Lung (tissue), 11 donors: ENCODE measurements at regions not wholly inside any gene's neighbourhood (a gene's known extent, or its start where the extent isn't known, plus 50 kb on each side); places are given as distances from the start of the nearest gene placed in this dataset.

ENCODE experiments used
- ATAC-seq: fragments of 200-7000 bp; cut with Tn5 transposase; one replicate; pipeline ENCODE4 v1.9.1; 2020; ENCODE audit warnings: moderate number of reproducible peaks; ENCODE audit not compliant: insufficient read depth, low FRiP score
- DNase-seq, 3 donors: peaks; one replicate each; pipeline ENCODE4 v3.0.0-alpha.2; 2013 to 2017
- H3K27ac ChIP-seq, 2 donors: one replicate each; pipeline ENCODE4 v1.5.1; 2013; ENCODE audit warnings: mild to moderate bottlenecking in 2 of 2, moderate library complexity in 2 of 2, control low read depth in 1 of 2, inconsistent platforms in 1 of 2, low read depth in 1 of 2, low read length in 1 of 2
- H3K27me3 ChIP-seq, 3 donors: one replicate each; pipeline ENCODE4 v1.5.1; 2013; ENCODE audit warnings: low read length in 2 of 3; ENCODE audit not compliant: control insufficient read depth in 3 of 3, insufficient read depth in 3 of 3
- H3K36me3 ChIP-seq, 4 donors: one replicate each; pipeline ENCODE4 v1.5.1; 2013; ENCODE audit warnings: low read length in 4 of 4, mild to moderate bottlenecking in 1 of 4, moderate library complexity in 1 of 4; ENCODE audit not compliant: control insufficient read depth in 4 of 4, insufficient read depth in 4 of 4
- H3K4me1 ChIP-seq, 5 donors: one replicate each; pipeline ENCODE4 v1.5.1; 2013; ENCODE audit warnings: low read length in 5 of 5, mild to moderate bottlenecking in 2 of 5, moderate library complexity in 1 of 5; ENCODE audit not compliant: control insufficient read depth in 5 of 5, insufficient read depth in 5 of 5
- H3K4me3 ChIP-seq: one replicate; pipeline ENCODE4 v1.5.1; 2013; ENCODE audit warnings: mild to moderate bottlenecking, control low read depth, moderate library complexity
- H3K9ac ChIP-seq, 2 donors: one replicate each; pipeline ENCODE4 v1.5.1; 2013; ENCODE audit warnings: low read length in 2 of 2, control low read depth in 1 of 2; ENCODE audit not compliant: insufficient read depth in 1 of 2
- H3K9me3 ChIP-seq, 4 donors: one replicate each; pipeline ENCODE4 v1.5.1; 2013; ENCODE audit warnings: low read length in 3 of 4, mild to moderate bottlenecking in 1 of 4, moderate library complexity in 1 of 4; ENCODE audit not compliant: control insufficient read depth in 4 of 4, insufficient read depth in 3 of 4
- WGBS, 2 donors: extraction: QIAGEN DNeasy Blood & Tissue Kit; methylation state at CpG; one replicate each; pipeline ENCODE4 v1.1.7; 2013; 5-methylcytosine and 5-hydroxymethylcytosine counted together
- TF ChIP-seq, protein P1 (sequence below): IDR thresholded peaks from 2 replicates; pipeline ENCODE4 v1.5.1; 2012; ENCODE audit warnings: mild to moderate bottlenecking; ENCODE audit errors: control extremely low read depth, extremely low read depth
- donor health status: control.
- donor health status: control.
- donor health status: Bipolar disorder and iron deficiency.
- donor health status: healthy.
- donor health status: DM: yes; HTN: yes; CAD: no.

DNA sequence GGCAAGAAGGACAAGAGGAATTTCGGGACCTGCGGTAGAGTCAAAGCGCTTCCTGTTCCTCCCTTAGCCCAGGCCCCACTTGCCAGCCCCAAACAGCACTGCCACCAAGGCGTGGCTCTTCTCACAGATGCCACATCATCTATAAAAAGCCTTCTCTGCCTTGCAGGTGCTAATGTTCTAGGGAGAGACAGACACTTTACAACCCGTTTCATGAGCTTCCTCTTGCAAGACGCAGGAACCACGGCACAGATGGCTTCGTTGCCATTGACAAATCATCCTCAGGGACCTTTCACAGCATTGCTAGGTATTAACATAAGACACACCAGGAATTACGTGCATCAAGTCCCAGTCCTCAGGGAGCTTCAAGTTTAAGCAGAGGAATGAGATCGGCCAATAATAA is 180.9 kb downstream of the JCAD start:
- Histone ChIP-seq H3K27me3 (no peaks in the 10 kb centered on the region), H3K36me3 (no peaks in the 10 kb centered on the region), H3K9ac (no peak overlapping the region), H3K27ac (no peak overlapping the region), H3K9me3 (no peaks in the 10 kb centered on the region), H3K4me1 (peaks cover 0 to 4% (median 0%) of the 10 kb centered on the region in 5 donors), H3K4me3 (no peak overlapping the region)
- DNase-seq = no peak
- WGBS, 2 donors = 41 to 58% methylated on average over 10 of the region's 10 CpGs
- no peak for ATAC-seq
- TF ChIP-seq, protein P1, sequence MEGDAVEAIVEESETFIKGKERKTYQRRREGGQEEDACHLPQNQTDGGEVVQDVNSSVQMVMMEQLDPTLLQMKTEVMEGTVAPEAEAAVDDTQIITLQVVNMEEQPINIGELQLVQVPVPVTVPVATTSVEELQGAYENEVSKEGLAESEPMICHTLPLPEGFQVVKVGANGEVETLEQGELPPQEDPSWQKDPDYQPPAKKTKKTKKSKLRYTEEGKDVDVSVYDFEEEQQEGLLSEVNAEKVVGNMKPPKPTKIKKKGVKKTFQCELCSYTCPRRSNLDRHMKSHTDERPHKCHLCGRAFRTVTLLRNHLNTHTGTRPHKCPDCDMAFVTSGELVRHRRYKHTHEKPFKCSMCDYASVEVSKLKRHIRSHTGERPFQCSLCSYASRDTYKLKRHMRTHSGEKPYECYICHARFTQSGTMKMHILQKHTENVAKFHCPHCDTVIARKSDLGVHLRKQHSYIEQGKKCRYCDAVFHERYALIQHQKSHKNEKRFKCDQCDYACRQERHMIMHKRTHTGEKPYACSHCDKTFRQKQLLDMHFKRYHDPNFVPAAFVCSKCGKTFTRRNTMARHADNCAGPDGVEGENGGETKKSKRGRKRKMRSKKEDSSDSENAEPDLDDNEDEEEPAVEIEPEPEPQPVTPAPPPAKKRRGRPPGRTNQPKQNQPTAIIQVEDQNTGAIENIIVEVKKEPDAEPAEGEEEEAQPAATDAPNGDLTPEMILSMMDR = no peak

DNA sequence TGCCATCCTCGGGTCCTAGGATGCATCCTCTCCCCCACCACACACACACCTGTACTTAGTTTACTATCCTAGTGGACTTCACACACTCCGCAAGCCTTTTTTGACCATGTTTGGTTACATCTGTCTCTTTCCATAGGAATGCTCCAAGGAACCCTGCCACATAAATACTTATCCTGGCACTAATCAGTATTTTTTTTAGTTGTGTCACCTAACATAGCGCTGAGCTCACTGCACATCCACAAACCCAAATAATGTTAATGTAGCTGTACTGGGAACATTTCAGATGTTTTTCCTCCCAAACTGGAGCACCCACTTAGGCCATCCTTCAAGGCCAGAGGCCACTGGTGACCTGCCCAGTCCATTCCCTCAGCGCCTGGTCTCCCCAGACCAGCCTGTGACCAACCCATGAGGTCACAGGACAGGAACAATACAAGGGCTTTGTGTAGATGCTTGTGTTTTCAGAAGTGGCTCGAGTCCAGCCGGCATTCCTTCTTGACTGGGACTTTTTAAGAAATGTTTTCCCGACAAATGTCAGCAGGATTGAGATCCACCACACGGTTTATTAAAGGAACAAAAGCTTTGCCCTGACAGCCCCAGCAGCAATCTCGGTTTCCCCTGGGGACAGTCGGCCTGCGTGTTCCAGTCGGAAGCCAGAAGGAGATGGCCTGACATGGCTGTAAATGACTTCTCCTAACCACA is 181.4 kb downstream of the JCAD start:
- TF ChIP-seq, protein P1 = no peak
- WGBS, 2 donors = 53 to 74% methylated on average over 12 of the region's 12 CpGs
- DNase-seq (peak in 1 of 3 donors; percentile 26), ATAC-seq (no peak)
- Histone ChIP-seq H3K27me3 (no peaks in the 10 kb centered on the region), H3K27ac (no peak overlapping the region), H3K9ac (no peak overlapping the region), H3K4me3 (no peak overlapping the region), H3K9me3 (no peaks in the 10 kb centered on the region), H3K36me3 (no peaks in the 10 kb centered on the region), H3K4me1 (peaks cover 0 to 4% (median 0%) of the 10 kb centered on the region in 5 donors)

DNA sequence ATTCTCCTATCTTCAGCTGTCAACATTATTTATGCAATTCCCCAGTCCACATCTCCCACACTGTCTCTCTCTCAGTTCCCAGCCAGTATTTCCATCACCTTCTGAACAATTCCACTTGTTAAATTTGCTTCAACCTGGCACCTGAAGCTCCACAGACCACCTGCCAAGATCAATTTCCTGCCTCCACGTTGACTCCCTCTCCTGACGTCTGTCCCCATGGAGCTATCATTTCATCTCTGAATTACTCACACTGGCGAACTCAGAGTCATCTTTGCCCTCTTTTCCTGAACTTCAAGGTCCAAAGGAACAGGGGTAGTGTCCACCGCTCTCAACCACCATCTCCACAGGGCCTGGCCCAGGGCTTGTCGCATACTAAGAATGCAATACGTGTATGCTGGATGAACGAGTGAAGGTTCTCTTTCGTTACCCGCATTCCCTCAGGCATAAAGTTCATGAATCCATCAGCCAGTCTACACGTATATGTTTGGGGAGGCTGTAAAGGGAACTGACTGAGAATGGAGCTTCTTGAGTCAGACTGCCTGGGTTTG is 183.3 kb downstream of the JCAD start:
- Histone ChIP-seq H3K4me3 (no peak overlapping the region), H3K27me3 (no peaks in the 10 kb centered on the region), H3K9me3 (no peaks in the 10 kb centered on the region), H3K4me1 (no peaks in the 10 kb centered on the region), H3K9ac (no peak overlapping the region), H3K27ac (no peak overlapping the region), H3K36me3 (no peaks in the 10 kb centered on the region)
- WGBS, 2 donors = 83 to 86% methylated on average over 10 of the region's 10 CpGs
- DNase-seq = no peak
- TF ChIP-seq, protein P1 = no peak
- ATAC-seq = no peak
